IMR-90 (cell line): ENCODE measurements at regions not wholly inside any gene's neighbourhood (a gene's known extent, or its start where the extent isn't known, plus 50 kb on each side); places are given as distances from the start of the nearest gene placed in this dataset.

ENCODE experiments used
- ATAC-seq: fragments of 200-7000 bp; cut with Tn5 transposase; 2 replicates; pipeline ENCODE4 v1.9.1; 2020; ENCODE audit warnings: low read depth, mild to moderate bottlenecking, moderate library complexity
- BruUV-seq: library from RNA; stranded (reverse); fragments of 400-500 nt; replicated peaks from 2 replicates; lab custom pipeline; 2021; lab: Mats Ljungman, UMichigan
- CTCF ChIA-PET: fragments of 300-600 bp; formaldehyde crosslinking; extraction: SDS; loops from one replicate; lab custom pipeline; 2021; ENCODE audit warnings: antibody characterized with exemption; lab: Yijun Ruan, JAX
- POLR2A ChIA-PET: fragments of 300-600 bp; sonication (Branson Sonifier 250); formaldehyde crosslinking; loops from one replicate; lab custom pipeline; 2022; ENCODE audit warnings: antibody characterized with exemption; ENCODE audit not compliant: unreplicated experiment; lab: Charles Lee
- DNase-seq: peaks from one replicate; pipeline ENCODE4 v3.0.0; 2013
- H2AFZ ChIP-seq: replicated peaks from 2 replicates; pipeline ENCODE3; 2013; ENCODE audit warnings: low read length, mild to moderate bottlenecking; ENCODE audit not compliant: poor library complexity
- H2AK5ac ChIP-seq: 2 replicates; pipeline ENCODE4 v1.6.1; 2013; ENCODE audit warnings: low read depth, low read length, inconsistent platforms
- H2AK9ac ChIP-seq: replicated peaks from 2 replicates; pipeline ENCODE3; 2013; ENCODE audit warnings: mild to moderate bottlenecking, low read depth, low read length, moderate library complexity; ENCODE audit not compliant: poor library complexity
- H2BK120ac ChIP-seq: 2 replicates; pipeline ENCODE4 v1.6.1; 2013; ENCODE audit warnings: low read depth, low read length, inconsistent platforms
- H2BK15ac ChIP-seq: 3 replicates; pipeline ENCODE4 v1.6.1; 2013; ENCODE audit warnings: low read depth, low read length, inconsistent platforms
- H2BK20ac ChIP-seq: 2 replicates; pipeline ENCODE4 v1.6.1; 2013; ENCODE audit warnings: low read depth, mild to moderate bottlenecking, inconsistent platforms, low read length, moderate library complexity
- H2BK5ac ChIP-seq: 2 replicates; pipeline ENCODE4 v1.6.1; 2013; ENCODE audit warnings: mild to moderate bottlenecking, low read depth, low read length, inconsistent platforms; ENCODE audit not compliant: poor library complexity, severe bottlenecking
- H3K14ac ChIP-seq: replicated peaks from 2 replicates; pipeline ENCODE4 v1.6.1; 2013; ENCODE audit warnings: low read depth, low read length, inconsistent platforms
- H3K18ac ChIP-seq: 2 replicates; pipeline ENCODE4 v1.6.1; 2013; ENCODE audit warnings: low read depth, low read length, control low read depth
- H3K23ac ChIP-seq: 2 replicates; pipeline ENCODE4 v1.6.1; 2013; ENCODE audit warnings: low read depth, low read length, inconsistent platforms
- H3K27ac ChIP-seq: 2 replicates; pipeline ENCODE4 v1.5.1; 2013; ENCODE audit warnings: mild to moderate bottlenecking, control low read depth, low read length; ENCODE audit not compliant: insufficient read depth
- H3K27me3 ChIP-seq: 2 replicates; pipeline ENCODE4 v1.6.1; 2013; ENCODE audit warnings: low read length; ENCODE audit not compliant: control insufficient read depth, insufficient read depth
- H3K36me3 ChIP-seq: 2 replicates; pipeline ENCODE4 v1.6.1; 2013; ENCODE audit warnings: low read length, mixed read lengths; ENCODE audit not compliant: control insufficient read depth, insufficient read depth
- H3K4ac ChIP-seq: 2 replicates; pipeline ENCODE4 v1.6.1; 2013; ENCODE audit warnings: low read depth, low read length, inconsistent platforms
- H3K4me1 ChIP-seq: 2 replicates; pipeline ENCODE4 v1.6.1; 2013; ENCODE audit warnings: low read length, mixed read lengths; ENCODE audit not compliant: control insufficient read depth, insufficient read depth
- H3K4me2 ChIP-seq: 2 replicates; pipeline ENCODE4 v1.6.1; 2013; ENCODE audit warnings: low read depth, mild to moderate bottlenecking, control low read depth, low read length, moderate library complexity
- H3K4me3 ChIP-seq: 2 replicates; pipeline ENCODE4 v1.5.1; 2013; ENCODE audit warnings: low read depth, mild to moderate bottlenecking, control low read depth, low read length, moderate library complexity; ENCODE audit not compliant: insufficient read depth
- H3K56ac ChIP-seq: 2 replicates; pipeline ENCODE4 v1.6.1; 2013; ENCODE audit warnings: low read length, inconsistent platforms; ENCODE audit not compliant: insufficient read depth; ENCODE audit errors: extremely low read depth
- H3K79me1 ChIP-seq, 2 experiments: 2 replicates each; pipeline ENCODE4 v1.6.1; 2013; ENCODE audit warnings: low read length in 2 of 2, inconsistent platforms in 1 of 2, low read depth in 1 of 2
- H3K9ac ChIP-seq: 2 replicates; pipeline ENCODE4 v1.6.1; 2013; ENCODE audit warnings: low read depth, low read length, control low read depth
- H3K9me1 ChIP-seq: 2 replicates; pipeline ENCODE4 v1.6.1; 2013; ENCODE audit warnings: low read length, inconsistent platforms; ENCODE audit not compliant: insufficient read depth
- H3K9me3 ChIP-seq: 2 replicates; pipeline ENCODE4 v1.6.1; 2013; ENCODE audit warnings: low read length; ENCODE audit not compliant: control insufficient read depth, insufficient read depth
- H4K20me1 ChIP-seq: 2 replicates; pipeline ENCODE4 v1.6.1; 2013; ENCODE audit warnings: low read length, inconsistent platforms; ENCODE audit not compliant: insufficient read depth
- H4K5ac ChIP-seq: 2 replicates; pipeline ENCODE4 v1.6.1; 2013; ENCODE audit warnings: mild to moderate bottlenecking, low read depth, low read length, control low read depth
- H4K8ac ChIP-seq, 2 experiments: 2 replicates each; pipeline ENCODE4 v1.6.1; 2013; ENCODE audit warnings: low read depth in 2 of 2, low read length in 2 of 2, control low read depth in 1 of 2, inconsistent platforms in 1 of 2
- H4K91ac ChIP-seq: 2 replicates; pipeline ENCODE4 v1.6.1; 2013; ENCODE audit warnings: low read depth, low read length, inconsistent platforms; ENCODE audit not compliant: insufficient read depth
- CEBPB ChIP-seq: IDR thresholded peaks from 2 replicates; pipeline ENCODE4 v1.6.1; 2012; ENCODE audit warnings: low read depth, low read length, improper control_type of control experiment
- RAD21 ChIP-seq: IDR thresholded peaks from 2 replicates; pipeline ENCODE4 v1.6.1; 2012; ENCODE audit warnings: low read length, improper control_type of control experiment
- RCOR1 ChIP-seq: IDR thresholded peaks from 2 replicates; pipeline ENCODE4 v1.6.1; 2012; ENCODE audit warnings: mild to moderate bottlenecking, low read length, improper control_type of control experiment; ENCODE audit not compliant: insufficient replicate concordance
- WGBS, 2 experiments: methylation state at CpG; one replicate each; pipeline versions ENCODE4 v1.1.5 to v1.1.7; 2013; ENCODE audit warnings: missing lambda C conversion rate in 2 of 2; ENCODE audit not compliant: insufficient read length in 1 of 2; ENCODE audit errors: extremely low coverage in 2 of 2; 5-methylcytosine and 5-hydroxymethylcytosine counted together
- dilution Hi-C: fragments of 300-500 bp; cut with HindIII; formaldehyde crosslinking; loops from one replicate; pipeline ENCODE4 v1.14.3; 2018; ENCODE audit warnings: low sequenced_read_pairs; ENCODE audit not compliant: unreplicated experiment
- in situ Hi-C: fragments of 300-500 bp; cut with MboI; formaldehyde crosslinking; loops from 3 replicates; pipeline ENCODE4 v1.14.3; 2019; ENCODE audit warnings: low sequenced_read_pairs, inconsistent platforms, mixed read lengths
- intact Hi-C: fragments of 100-400 bp; cut with micrococcal nuclease; formaldehyde crosslinking; loops from 2 replicates; pipeline ENCODE4 v1.10.0; 2022

DNA sequence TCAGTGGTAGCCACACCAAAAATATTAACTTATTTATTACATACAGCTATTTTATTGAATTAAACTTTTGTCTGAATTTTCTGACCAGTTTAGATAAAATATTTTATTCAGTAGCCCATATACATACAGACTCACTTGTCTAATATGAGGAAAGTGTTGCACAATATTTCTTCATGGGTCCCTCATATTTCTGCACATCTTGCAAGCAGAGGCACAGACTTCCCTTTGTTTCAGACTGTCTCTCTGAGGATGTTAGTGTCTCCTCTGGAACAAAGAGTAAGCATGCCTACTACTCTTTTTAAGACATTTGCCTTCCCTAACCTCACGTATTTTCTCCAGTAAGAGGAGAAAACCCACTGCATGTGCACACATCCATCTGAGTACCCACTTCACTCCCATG is 81.2 kb downstream of the OR5AK2 start:
- no peak overlapping the region for H3K4me3 ChIP-seq
- no peak overlapping the region for H3K56ac ChIP-seq
- H3K23ac ChIP-seq, result no peak overlapping the region
- peaks cover 4% of the 10 kb centered on the region for H3K4me1 ChIP-seq
- H3K4ac ChIP-seq, result no peak overlapping the region
- no peak overlapping the region for H4K5ac ChIP-seq
- H3K9me3 ChIP-seq, result no peaks in the 10 kb centered on the region
- no peak overlapping the region for H2BK15ac ChIP-seq
- H2AK9ac ChIP-seq, result no peak overlapping the region
- no peaks in the 10 kb centered on the region for H3K27me3 ChIP-seq
- no peak overlapping the region for H3K4me2 ChIP-seq
- H4K91ac ChIP-seq, result no peak overlapping the region
- in situ Hi-C loops, result no loop called here
- no peak overlapping the region for H2BK120ac ChIP-seq
- POLR2A ChIA-PET, result no interaction called here
- no peak overlapping the region for H2AK5ac ChIP-seq
- H3K18ac ChIP-seq, result no peak overlapping the region
- no TSS peak for BruUV-seq
- H2AFZ ChIP-seq, result no peak overlapping the region
- H3K9ac ChIP-seq, result no peak overlapping the region
- no peak overlapping the region for H2BK20ac ChIP-seq
- H3K14ac ChIP-seq, result no peak overlapping the region
- DNase-seq (no peak), ATAC-seq (no peak)
- peaks cover 5% of the 10 kb centered on the region for H3K9me1 ChIP-seq
- H3K79me1 ChIP-seq, result no peaks in the 10 kb centered on the region
- no peak overlapping the region for H2BK5ac ChIP-seq
- H3K36me3 ChIP-seq, result no peaks in the 10 kb centered on the region
- intact Hi-C loops, result loop anchor here (5.0 kb wide), 1 partner anchor 142 kb away; no protein-coding TSS in a partner anchor
- H3K27ac ChIP-seq, result no peak overlapping the region
- CTCF ChIA-PET, result no interaction called here
- H4K20me1 ChIP-seq, result no peaks in the 10 kb centered on the region
- dilution Hi-C loops, result no loop called here
- WGBS, 2 experiments, result no CpG with 5 or more reads among the region's 1 CpG
- TF ChIP-seq CEBPB (peak; percentile 74), RAD21 (no peak), RCOR1 (no peak)
- H4K8ac ChIP-seq, result no peak overlapping the region; a peak in 1 of 4 replicates
